Prostate gland (tissue), 2 donors: ENCODE measurements at regions not wholly inside any gene's neighbourhood (a gene's known extent, or its start where the extent isn't known, plus 50 kb on each side); places are given as distances from the start of the nearest gene placed in this dataset.

Experiments used
- DNase-seq: peaks from one replicate; pipeline ENCODE4 v3.0.0-alpha.2; 2019; ENCODE audit warnings: low spot score
- H3K27ac ChIP-seq, 2 donors: fragments of 200-600 bp; sonication (generic); 2 replicates each; pipeline ENCODE4 v1.5.1; 2017 to 2019
- H3K27me3 ChIP-seq: fragments of 200-600 bp; sonication (generic); replicated peaks from 2 replicates; pipeline ENCODE4 v1.5.1; 2019; ENCODE audit not compliant: insufficient read depth
- H3K36me3 ChIP-seq, 2 donors: fragments of 200-600 bp; sonication (generic); 1 replicate in 1 of 2; 2 replicates in 1 of 2; pipeline versions ENCODE4 v1.5.1 to v1.8.1; 2017 to 2019
- H3K4me1 ChIP-seq: fragments of 200-600 bp; sonication (generic); replicated peaks from 2 replicates; pipeline ENCODE4 v1.5.1; 2019
- H3K4me3 ChIP-seq, 2 donors: fragments of 200-600 bp; sonication (generic); 2 replicates each; pipeline ENCODE4 v1.5.1; 2017 to 2019
- H3K9me3 ChIP-seq: fragments of 200-600 bp; sonication (generic); 2 replicates; pipeline ENCODE4 v1.5.1; 2017
- CTCF ChIP-seq, 4 experiments: fragments of 200-600 bp in 2 of 4; fragments of 450-650 bp in 2 of 4; sonication (generic) in 2 of 4; IDR thresholded peaks; 1 replicate in 3 of 4; 2 replicates in 1 of 4; pipeline ENCODE4 v1.5.1; 2016 to 2019; ENCODE audit warnings: antibody characterized with exemption in 4 of 4, mild to moderate bottlenecking in 2 of 4, moderate library complexity in 2 of 4
- POLR2A ChIP-seq: fragments of 450-650 bp; IDR thresholded peaks from one replicate; pipeline ENCODE4 v1.6.1; 2016; ENCODE audit warnings: antibody characterized with exemption, mild to moderate bottlenecking
- POLR2AphosphoS5 ChIP-seq: sonication (generic); formaldehyde crosslinking; IDR thresholded peaks from one replicate; pipeline ENCODE4 v1.6.1; 2017; ENCODE audit warnings: antibody characterized with exemption
- WGBS: methylation state at CpG from one replicate; pipeline ENCODE4 v1.1.5; 2018; 5-methylcytosine and 5-hydroxymethylcytosine counted together
- intact Hi-C: fragments of 100-400 bp; cut with DNase I; formaldehyde crosslinking; loops from one replicate; pipeline ENCODE4 v1.14.2; 2022

GRCh38 chr4:159871141-159871540, 768.3 kb downstream of the RAPGEF2 start:
- Histone ChIP-seq H3K27ac (no peak overlapping the region), H3K4me1 (no peaks in the 10 kb centered on the region), H3K4me3 (no peak overlapping the region), H3K9me3 (no peaks in the 10 kb centered on the region), H3K36me3 (no peaks in the 10 kb centered on the region), H3K27me3 (no peaks in the 10 kb centered on the region)
- intact Hi-C loops, result no loop called here
- DNase-seq, result no peak
- TF ChIP-seq POLR2AphosphoS5, result no peak
- no peak for TF ChIP-seq POLR2A
- TF ChIP-seq CTCF (IDR thresholded peaks at IDR 0.05), result no peak
- WGBS, result 91% methylated on average over 1 of the region's 1 CpG

GRCh38 chr4:159881158-159881557, 778.3 kb downstream of the RAPGEF2 start:
- no peak for DNase-seq
- TF ChIP-seq POLR2AphosphoS5 (no peak), POLR2A (no peak)
- H3K4me1 ChIP-seq, result no peaks in the 10 kb centered on the region
- no peak overlapping the region for H3K27ac ChIP-seq
- no peaks in the 10 kb centered on the region for H3K36me3 ChIP-seq
- H3K9me3 ChIP-seq, result no peaks in the 10 kb centered on the region
- intact Hi-C loops, result no loop called here
- 47% methylated on average over 3 of the region's 3 CpGs for WGBS
- H3K4me3 ChIP-seq, result no peak overlapping the region
- no peaks in the 10 kb centered on the region for H3K27me3 ChIP-seq

GRCh38 chr4:159884989-159885388, 782.1 kb downstream of the RAPGEF2 start:
- Histone ChIP-seq H3K27ac (no peak overlapping the region), H3K4me3 (no peak overlapping the region), H3K9me3 (no peaks in the 10 kb centered on the region), H3K4me1 (no peaks in the 10 kb centered on the region), H3K36me3 (no peaks in the 10 kb centered on the region), H3K27me3 (no peaks in the 10 kb centered on the region)
- TF ChIP-seq POLR2AphosphoS5 (no peak), POLR2A (no peak), CTCF (IDR thresholded peaks at IDR 0.05) (no peak)
- WGBS, result 62% methylated on average over 4 of the region's 4 CpGs
- intact Hi-C loops, result no loop called here
- DNase-seq, result no peak

GRCh38 chr4:159899596-159899995, 796.7 kb downstream of the RAPGEF2 start:
- TF ChIP-seq POLR2A (no peak), CTCF (IDR thresholded peaks at IDR 0.05) (no peak), POLR2AphosphoS5 (no peak)
- Histone ChIP-seq H3K27me3 (no peaks in the 10 kb centered on the region), H3K27ac (no peak overlapping the region), H3K4me3 (no peak overlapping the region), H3K9me3 (no peaks in the 10 kb centered on the region), H3K36me3 (no peaks in the 10 kb centered on the region), H3K4me1 (no peaks in the 10 kb centered on the region)
- no peak for DNase-seq
- intact Hi-C loops, result no loop called here
- WGBS, result 59% methylated on average over 4 of the region's 4 CpGs

- 97% methylated on average over 1 of the region's 1 CpG for WGBS
- no peak for TF ChIP-seq POLR2A
- no peak for TF ChIP-seq CTCF (IDR thresholded peaks at IDR 0.05)
- no peak for TF ChIP-seq POLR2AphosphoS5
- intact Hi-C loops, result no loop called here
- no peak overlapping the region for H3K27ac ChIP-seq
- H3K4me1 ChIP-seq, result no peaks in the 10 kb centered on the region
- H3K4me3 ChIP-seq, result no peak overlapping the region
- no peaks in the 10 kb centered on the region for H3K36me3 ChIP-seq
- DNase-seq, result no peak
- no peaks in the 10 kb centered on the region for H3K9me3 ChIP-seq
- H3K27me3 ChIP-seq, result no peaks in the 10 kb centered on the region
Observed at GRCh38 chr4:159900562-159900961, 797.7 kb downstream of the RAPGEF2 start.
